ENCODE measurements at regions not wholly inside any gene's neighbourhood (a gene's known extent, or its start where the extent isn't known, plus 50 kb on each side); places are given as distances from the start of the nearest gene placed in this dataset.

- TF ChIP-seq, protein P1, sequence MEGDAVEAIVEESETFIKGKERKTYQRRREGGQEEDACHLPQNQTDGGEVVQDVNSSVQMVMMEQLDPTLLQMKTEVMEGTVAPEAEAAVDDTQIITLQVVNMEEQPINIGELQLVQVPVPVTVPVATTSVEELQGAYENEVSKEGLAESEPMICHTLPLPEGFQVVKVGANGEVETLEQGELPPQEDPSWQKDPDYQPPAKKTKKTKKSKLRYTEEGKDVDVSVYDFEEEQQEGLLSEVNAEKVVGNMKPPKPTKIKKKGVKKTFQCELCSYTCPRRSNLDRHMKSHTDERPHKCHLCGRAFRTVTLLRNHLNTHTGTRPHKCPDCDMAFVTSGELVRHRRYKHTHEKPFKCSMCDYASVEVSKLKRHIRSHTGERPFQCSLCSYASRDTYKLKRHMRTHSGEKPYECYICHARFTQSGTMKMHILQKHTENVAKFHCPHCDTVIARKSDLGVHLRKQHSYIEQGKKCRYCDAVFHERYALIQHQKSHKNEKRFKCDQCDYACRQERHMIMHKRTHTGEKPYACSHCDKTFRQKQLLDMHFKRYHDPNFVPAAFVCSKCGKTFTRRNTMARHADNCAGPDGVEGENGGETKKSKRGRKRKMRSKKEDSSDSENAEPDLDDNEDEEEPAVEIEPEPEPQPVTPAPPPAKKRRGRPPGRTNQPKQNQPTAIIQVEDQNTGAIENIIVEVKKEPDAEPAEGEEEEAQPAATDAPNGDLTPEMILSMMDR (IDR thresholded peaks at IDR 0.05 in 8 of 11, conservative IDR thresholded peaks at IDR 0.05 in 3 of 11), result no peak
- TF ChIP-seq POLR2A (IDR thresholded peaks at IDR 0.05), result no peak
- no peak for TF ChIP-seq POLR2AphosphoS5 (IDR thresholded peaks at IDR 0.05)
Measured at GRCh38 chr5:168224085-168224484, 67.4 kb upstream of the WWC1 start.
